ENCODE measurements at regions not wholly inside any gene's neighbourhood (a gene's known extent, or its start where the extent isn't known, plus 50 kb on each side); places are given as distances from the start of the nearest gene placed in this dataset.

GRCh38 chr4:181562399-181562798 is 680.8 kb upstream of the TENM3 start:
- Histone ChIP-seq H3K4me1 (ENCODE audit: control insufficient read depth in 1 of 2, insufficient read depth in 2 of 2, low read length in 2 of 2) (no peaks in the 10 kb centered on the region), H3K79me2 (ENCODE audit: insufficient read depth, low read length) (no peaks in the 10 kb centered on the region), H2AFZ (ENCODE audit: insufficient read depth, low read depth, low read length, poor library complexity, severe bottlenecking) (no peak overlapping the region), H3K36me3 (replicated peaks in 1 of 2; ENCODE audit: control insufficient read depth in 1 of 2, insufficient read depth in 2 of 2, low read length in 2 of 2) (no peaks in the 10 kb centered on the region), H3K27me3 (ENCODE audit: control insufficient read depth in 2 of 2, insufficient read depth in 2 of 2, low read length in 2 of 2) (no peaks in the 10 kb centered on the region), H3K9ac (ENCODE audit: insufficient read depth, low read length, poor library complexity, severe bottlenecking) (no peak overlapping the region), H3K9me3 (replicated peaks in 1 of 2; ENCODE audit: control insufficient read depth in 1 of 2, insufficient read depth in 1 of 2, low read length in 2 of 2) (no peaks in the 10 kb centered on the region), H3K4me3 (replicated peaks in 1 of 3; ENCODE audit: low read depth in 2 of 3, low read length in 3 of 3) (no peak overlapping the region), H3K4me2 (replicated peaks; ENCODE audit: extremely low read depth, low read length, poor library complexity, severe bottlenecking) (no peak overlapping the region), H4K20me1 (ENCODE audit: insufficient read depth, low read length) (no peaks in the 10 kb centered on the region), H3K27ac (ENCODE audit: low read depth in 1 of 2, low read length in 2 of 2) (no peak overlapping the region)
- TF ChIP-seq, protein P1, sequence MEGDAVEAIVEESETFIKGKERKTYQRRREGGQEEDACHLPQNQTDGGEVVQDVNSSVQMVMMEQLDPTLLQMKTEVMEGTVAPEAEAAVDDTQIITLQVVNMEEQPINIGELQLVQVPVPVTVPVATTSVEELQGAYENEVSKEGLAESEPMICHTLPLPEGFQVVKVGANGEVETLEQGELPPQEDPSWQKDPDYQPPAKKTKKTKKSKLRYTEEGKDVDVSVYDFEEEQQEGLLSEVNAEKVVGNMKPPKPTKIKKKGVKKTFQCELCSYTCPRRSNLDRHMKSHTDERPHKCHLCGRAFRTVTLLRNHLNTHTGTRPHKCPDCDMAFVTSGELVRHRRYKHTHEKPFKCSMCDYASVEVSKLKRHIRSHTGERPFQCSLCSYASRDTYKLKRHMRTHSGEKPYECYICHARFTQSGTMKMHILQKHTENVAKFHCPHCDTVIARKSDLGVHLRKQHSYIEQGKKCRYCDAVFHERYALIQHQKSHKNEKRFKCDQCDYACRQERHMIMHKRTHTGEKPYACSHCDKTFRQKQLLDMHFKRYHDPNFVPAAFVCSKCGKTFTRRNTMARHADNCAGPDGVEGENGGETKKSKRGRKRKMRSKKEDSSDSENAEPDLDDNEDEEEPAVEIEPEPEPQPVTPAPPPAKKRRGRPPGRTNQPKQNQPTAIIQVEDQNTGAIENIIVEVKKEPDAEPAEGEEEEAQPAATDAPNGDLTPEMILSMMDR (IDR thresholded peaks at IDR 0.05) = no peak
- Mint-ChIP-seq H3K4me1 (no peaks in the 10 kb centered on the region), H3K27me3 (ENCODE audit: low read depth in 3 of 3) (peaks cover 0 to 2% (median 0%) of the 10 kb centered on the region in 3 donors), H3K4me3 (no peak overlapping the region), H3K9me3 (peaks cover 0 to 5% (median 2%) of the 10 kb centered on the region in 7 donors), H3K36me3 (no peaks in the 10 kb centered on the region), H3K27ac (no peak overlapping the region)
- intact Hi-C loops (cut with micrococcal nuclease) = no loop called here
- 90% methylated on average over 2 of the region's 2 CpGs for whole genome bisulfite sequencing (ENCODE audit: insufficient coverage)
- DNase-seq = no peak

- no peaks in the 10 kb centered on the region for H3K79me2 ChIP-seq (ENCODE audit: insufficient read depth, low read length)
- no peaks in the 10 kb centered on the region for H3K36me3 ChIP-seq (replicated peaks in 1 of 2; ENCODE audit: control insufficient read depth in 1 of 2, insufficient read depth in 2 of 2, low read length in 2 of 2)
- H3K4me3 ChIP-seq (replicated peaks in 1 of 3; ENCODE audit: low read depth in 2 of 3, low read length in 3 of 3) = no peak overlapping the region
- no peaks in the 10 kb centered on the region for H3K36me3 Mint-ChIP-seq
- H3K4me2 ChIP-seq (replicated peaks; ENCODE audit: extremely low read depth, low read length, poor library complexity, severe bottlenecking) = no peak overlapping the region
- H3K4me3 Mint-ChIP-seq = no peak overlapping the region
- no peaks in the 10 kb centered on the region for H3K4me1 ChIP-seq (ENCODE audit: control insufficient read depth in 1 of 2, insufficient read depth in 2 of 2, low read length in 2 of 2)
- intact Hi-C loops (cut with micrococcal nuclease) = no loop called here
- DNase-seq = no peak
- H2AFZ ChIP-seq (ENCODE audit: insufficient read depth, low read depth, low read length, poor library complexity, severe bottlenecking) = no peak overlapping the region
- H3K27ac Mint-ChIP-seq = no peak overlapping the region
- H3K27me3 Mint-ChIP-seq (ENCODE audit: low read depth in 3 of 3) = peaks cover 0 to 2% (median 0%) of the 10 kb centered on the region in 3 donors
- 100% methylated on average over 2 of the region's 6 CpGs for WGBS (ENCODE audit: insufficient coverage)
- H3K9me3 ChIP-seq (replicated peaks in 1 of 2; ENCODE audit: control insufficient read depth in 1 of 2, insufficient read depth in 1 of 2, low read length in 2 of 2) = no peaks in the 10 kb centered on the region
- TF ChIP-seq, protein P1 (IDR thresholded peaks at IDR 0.05) = no peak
- H3K27ac ChIP-seq (ENCODE audit: low read depth in 1 of 2, low read length in 2 of 2) = no peak overlapping the region
- H3K4me1 Mint-ChIP-seq = no peaks in the 10 kb centered on the region
- peaks cover 0 to 5% (median 2%) of the 10 kb centered on the region in 7 donors for H3K9me3 Mint-ChIP-seq
- no peak overlapping the region for H3K9ac ChIP-seq (ENCODE audit: insufficient read depth, low read length, poor library complexity, severe bottlenecking)
- H3K27me3 ChIP-seq (ENCODE audit: control insufficient read depth in 2 of 2, insufficient read depth in 2 of 2, low read length in 2 of 2) = no peaks in the 10 kb centered on the region
- H4K20me1 ChIP-seq (ENCODE audit: insufficient read depth, low read length) = no peaks in the 10 kb centered on the region
These were observed 678.6 kb upstream of the TENM3 start for GRCh38 chr4:181564625-181565024.

All from CD14-positive monocyte (primary cell).